ENCODE measurements at regions not wholly inside any gene's neighbourhood (a gene's known extent, or its start where the extent isn't known, plus 50 kb on each side); places are given as distances from the start of the nearest gene placed in this dataset.

DNA sequence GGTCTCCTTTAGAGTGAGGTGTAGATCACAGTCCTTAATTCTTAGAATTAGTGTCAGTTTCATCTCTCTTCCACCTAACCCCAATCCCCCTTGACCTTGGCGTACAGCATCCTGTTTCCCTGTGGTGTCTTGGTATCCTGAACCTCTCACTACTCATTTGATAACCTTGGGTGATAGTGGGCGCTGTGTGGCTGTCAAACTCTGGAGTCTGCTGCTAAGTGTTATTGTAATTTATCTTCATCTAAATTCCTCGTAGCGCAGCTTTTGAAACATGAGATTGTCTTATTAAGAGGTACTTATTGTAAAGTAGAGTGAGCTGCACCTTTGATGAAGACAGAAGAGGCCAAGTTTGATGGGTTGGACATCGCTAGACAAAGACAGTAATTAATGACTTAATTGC, 222.6 kb upstream of the SPRED2 start:
- ATAC-seq (no peak), DNase-seq (ENCODE audit: low read depth, low spot score) (no peak)
- H3K36me3 ChIP-seq (ENCODE audit: control insufficient read depth, insufficient read depth, low read length): no peaks in the 10 kb centered on the region
- H3K4me3 ChIP-seq (ENCODE audit: low read depth in 2 of 2, low read length in 2 of 2): no peak overlapping the region
- intact Hi-C loops (cut with micrococcal nuclease; ENCODE audit: unreplicated experiment): no loop called here
- in situ Hi-C loops (cut with HindIII; ENCODE audit: low pct_unique_long_range_greater_than_20kb, low sequenced_read_pairs): no loop called here
- ChIA-PET POLR2A (no interaction called here), CTCF (no interaction called here)
- H3K4me1 ChIP-seq (ENCODE audit: control insufficient read depth, insufficient read depth, low read length): no peaks in the 10 kb centered on the region
- TF ChIP-seq TCF7L2 (IDR thresholded peaks at IDR 0.05; ENCODE audit: low read depth, low read length) (no peak), SIN3A (IDR thresholded peaks at IDR 0.05; ENCODE audit: borderline replicate concordance, insufficient read depth, low read depth, low read length) (no peak), POLR2AphosphoS5 (IDR thresholded peaks at IDR 0.05; ENCODE audit: low read depth, low read length) (no peak)
- TF ChIP-seq, protein P1, sequence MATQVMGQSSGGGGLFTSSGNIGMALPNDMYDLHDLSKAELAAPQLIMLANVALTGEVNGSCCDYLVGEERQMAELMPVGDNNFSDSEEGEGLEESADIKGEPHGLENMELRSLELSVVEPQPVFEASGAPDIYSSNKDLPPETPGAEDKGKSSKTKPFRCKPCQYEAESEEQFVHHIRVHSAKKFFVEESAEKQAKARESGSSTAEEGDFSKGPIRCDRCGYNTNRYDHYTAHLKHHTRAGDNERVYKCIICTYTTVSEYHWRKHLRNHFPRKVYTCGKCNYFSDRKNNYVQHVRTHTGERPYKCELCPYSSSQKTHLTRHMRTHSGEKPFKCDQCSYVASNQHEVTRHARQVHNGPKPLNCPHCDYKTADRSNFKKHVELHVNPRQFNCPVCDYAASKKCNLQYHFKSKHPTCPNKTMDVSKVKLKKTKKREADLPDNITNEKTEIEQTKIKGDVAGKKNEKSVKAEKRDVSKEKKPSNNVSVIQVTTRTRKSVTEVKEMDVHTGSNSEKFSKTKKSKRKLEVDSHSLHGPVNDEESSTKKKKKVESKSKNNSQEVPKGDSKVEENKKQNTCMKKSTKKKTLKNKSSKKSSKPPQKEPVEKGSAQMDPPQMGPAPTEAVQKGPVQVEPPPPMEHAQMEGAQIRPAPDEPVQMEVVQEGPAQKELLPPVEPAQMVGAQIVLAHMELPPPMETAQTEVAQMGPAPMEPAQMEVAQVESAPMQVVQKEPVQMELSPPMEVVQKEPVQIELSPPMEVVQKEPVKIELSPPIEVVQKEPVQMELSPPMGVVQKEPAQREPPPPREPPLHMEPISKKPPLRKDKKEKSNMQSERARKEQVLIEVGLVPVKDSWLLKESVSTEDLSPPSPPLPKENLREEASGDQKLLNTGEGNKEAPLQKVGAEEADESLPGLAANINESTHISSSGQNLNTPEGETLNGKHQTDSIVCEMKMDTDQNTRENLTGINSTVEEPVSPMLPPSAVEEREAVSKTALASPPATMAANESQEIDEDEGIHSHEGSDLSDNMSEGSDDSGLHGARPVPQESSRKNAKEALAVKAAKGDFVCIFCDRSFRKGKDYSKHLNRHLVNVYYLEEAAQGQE (IDR thresholded peaks at IDR 0.05; ENCODE audit: insufficient read depth in 1 of 2, low read depth in 2 of 2, low read length in 1 of 2): no peak
- TF ChIP-seq, protein P2, sequence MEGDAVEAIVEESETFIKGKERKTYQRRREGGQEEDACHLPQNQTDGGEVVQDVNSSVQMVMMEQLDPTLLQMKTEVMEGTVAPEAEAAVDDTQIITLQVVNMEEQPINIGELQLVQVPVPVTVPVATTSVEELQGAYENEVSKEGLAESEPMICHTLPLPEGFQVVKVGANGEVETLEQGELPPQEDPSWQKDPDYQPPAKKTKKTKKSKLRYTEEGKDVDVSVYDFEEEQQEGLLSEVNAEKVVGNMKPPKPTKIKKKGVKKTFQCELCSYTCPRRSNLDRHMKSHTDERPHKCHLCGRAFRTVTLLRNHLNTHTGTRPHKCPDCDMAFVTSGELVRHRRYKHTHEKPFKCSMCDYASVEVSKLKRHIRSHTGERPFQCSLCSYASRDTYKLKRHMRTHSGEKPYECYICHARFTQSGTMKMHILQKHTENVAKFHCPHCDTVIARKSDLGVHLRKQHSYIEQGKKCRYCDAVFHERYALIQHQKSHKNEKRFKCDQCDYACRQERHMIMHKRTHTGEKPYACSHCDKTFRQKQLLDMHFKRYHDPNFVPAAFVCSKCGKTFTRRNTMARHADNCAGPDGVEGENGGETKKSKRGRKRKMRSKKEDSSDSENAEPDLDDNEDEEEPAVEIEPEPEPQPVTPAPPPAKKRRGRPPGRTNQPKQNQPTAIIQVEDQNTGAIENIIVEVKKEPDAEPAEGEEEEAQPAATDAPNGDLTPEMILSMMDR (IDR thresholded peaks at IDR 0.05): no peak
- no peak overlapping the region for H3K27ac ChIP-seq (ENCODE audit: low read length)
- H3K9me3 ChIP-seq (ENCODE audit: control insufficient read depth, insufficient read depth, low read depth, low read length): no peaks in the 10 kb centered on the region
- no TSS peak for BruUV-seq (replicated peaks)
- H3K27me3 ChIP-seq (ENCODE audit: control insufficient read depth, insufficient read depth, low read length): peaks cover 5% of the 10 kb centered on the region; the same call in 1 of the 2 replicates

DNA sequence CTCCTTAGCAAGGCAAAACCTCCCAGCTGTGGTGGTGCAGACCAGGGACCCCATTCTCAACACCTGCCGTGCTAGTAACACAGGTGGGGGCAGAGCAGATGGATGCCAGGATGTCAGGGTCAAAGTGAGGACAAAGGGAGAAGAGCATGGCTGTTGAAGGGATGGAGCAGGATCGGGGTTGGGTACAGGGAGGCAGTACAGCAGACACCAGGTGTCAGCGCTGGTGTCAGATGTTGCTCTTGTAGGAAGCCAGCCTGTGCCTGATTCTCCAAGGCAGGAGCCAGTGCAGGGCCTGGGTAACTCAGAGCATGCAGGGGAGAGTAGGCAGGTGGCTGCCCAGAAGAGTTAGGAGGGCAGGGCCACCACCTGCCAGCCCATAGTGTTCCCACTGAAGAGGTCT, 222.1 kb upstream of the SPRED2 start:
- Histone ChIP-seq H3K36me3 (ENCODE audit: control insufficient read depth, insufficient read depth, low read length) (no peaks in the 10 kb centered on the region), H3K4me1 (ENCODE audit: control insufficient read depth, insufficient read depth, low read length) (no peaks in the 10 kb centered on the region), H3K27ac (ENCODE audit: low read length) (no peak overlapping the region), H3K27me3 (ENCODE audit: control insufficient read depth, insufficient read depth, low read length) (peaks cover 5% of the 10 kb centered on the region; the same call in 1 of the 2 replicates), H3K4me3 (ENCODE audit: low read depth in 2 of 2, low read length in 2 of 2) (no peak overlapping the region), H3K9me3 (ENCODE audit: control insufficient read depth, insufficient read depth, low read depth, low read length) (no peaks in the 10 kb centered on the region)
- intact Hi-C loops (cut with micrococcal nuclease; ENCODE audit: unreplicated experiment): no loop called here
- TF ChIP-seq TCF7L2 (IDR thresholded peaks at IDR 0.05; ENCODE audit: low read depth, low read length) (no peak), POLR2AphosphoS5 (IDR thresholded peaks at IDR 0.05; ENCODE audit: low read depth, low read length) (no peak), SIN3A (IDR thresholded peaks at IDR 0.05; ENCODE audit: borderline replicate concordance, insufficient read depth, low read depth, low read length) (no peak)
- TF ChIP-seq, protein P2 (IDR thresholded peaks at IDR 0.05): no peak
- TF ChIP-seq, protein P1 (IDR thresholded peaks at IDR 0.05; ENCODE audit: insufficient read depth in 1 of 2, low read depth in 2 of 2, low read length in 1 of 2): no peak
- no TSS peak for BruUV-seq (replicated peaks)
- DNase-seq (ENCODE audit: low read depth, low spot score): no peak
- in situ Hi-C loops (cut with HindIII; ENCODE audit: low pct_unique_long_range_greater_than_20kb, low sequenced_read_pairs): no loop called here
- ChIA-PET CTCF (no interaction called here), POLR2A (no interaction called here)
- no peak for ATAC-seq

Data from Panc1 (cell line).